GM18498 (cell line): ENCODE measurements at regions not wholly inside any gene's neighbourhood (a gene's known extent, or its start where the extent isn't known, plus 50 kb on each side); places are given as distances from the start of the nearest gene placed in this dataset.
"Not testable (repeated sequence)": the region's sequence is repeated elsewhere in the genome, so short reads cannot be mapped to it uniquely, and the experiment has no call there.

Experiments
- ATAC-seq: cut with Tn5 transposase; IDR thresholded peaks from one replicate; pipeline ENCODE4 v1.9.1; 2021; ENCODE audit warnings: mild to moderate bottlenecking, moderate library complexity; ENCODE audit not compliant: unreplicated experiment

GRCh38 chr13:44814836-44815235, 174.4 kb downstream of the NUFIP1 start:
- no peak for ATAC-seq

GRCh38 chr13:44814161-44814560, 175.1 kb downstream of the NUFIP1 start:
- no peak for ATAC-seq

DNA sequence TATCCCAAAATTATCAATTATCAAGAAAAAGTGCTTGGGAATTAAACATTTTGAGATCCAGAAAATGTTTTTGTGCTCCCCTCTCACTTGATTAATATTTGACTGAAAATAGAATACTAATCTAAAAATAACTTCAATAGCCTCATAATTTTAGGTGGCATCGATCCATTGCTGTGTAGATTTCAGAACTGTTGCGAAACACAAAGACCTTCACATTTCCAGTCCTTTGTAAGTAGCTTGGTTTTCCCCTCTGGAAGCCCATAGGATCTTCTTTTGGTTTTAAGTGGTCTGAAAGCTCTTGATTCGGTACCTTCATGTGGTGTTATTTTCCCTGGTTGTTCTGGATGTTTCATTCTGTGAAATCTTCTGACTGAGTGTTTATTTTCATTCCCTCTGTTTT, 176.5 kb downstream of the NUFIP1 start:
- no peak for ATAC-seq

DNA sequence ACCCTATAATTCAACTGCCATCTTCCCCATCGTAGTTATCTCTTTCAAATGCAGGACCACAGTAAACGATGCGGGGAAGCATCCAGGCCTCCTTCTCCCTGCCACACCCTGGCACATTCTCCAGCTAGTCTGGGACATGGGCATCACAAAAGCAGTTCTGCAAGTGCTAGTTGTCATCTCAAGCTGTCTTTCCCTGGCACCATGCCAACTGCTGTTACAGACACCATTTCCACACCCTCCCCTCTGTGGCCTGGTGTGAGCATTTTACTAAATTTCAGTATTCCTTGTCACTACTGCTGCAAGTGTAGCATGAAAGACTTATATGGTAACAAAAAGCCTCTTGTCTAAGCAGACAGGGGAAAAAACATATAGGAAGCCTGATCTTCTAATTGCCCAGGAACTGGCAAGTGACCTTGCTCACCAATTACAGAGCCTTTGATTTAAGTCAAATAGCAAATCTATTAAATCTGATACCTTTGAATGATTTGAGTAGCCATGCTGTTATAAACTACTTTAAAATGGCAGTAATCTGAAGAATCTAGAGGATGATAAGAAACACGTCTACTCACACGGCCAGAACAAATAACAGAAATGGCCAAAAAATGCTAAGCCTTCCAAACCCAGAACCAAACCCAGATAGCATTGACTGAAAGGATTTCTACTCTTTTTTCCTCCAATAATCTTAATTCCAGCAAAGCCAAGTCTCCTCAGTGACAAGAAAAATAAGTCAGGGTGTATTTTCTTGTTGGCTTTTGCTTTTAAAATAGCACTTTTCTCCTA, 179.0 kb downstream of the NUFIP1 start:
- no peak for ATAC-seq

DNA sequence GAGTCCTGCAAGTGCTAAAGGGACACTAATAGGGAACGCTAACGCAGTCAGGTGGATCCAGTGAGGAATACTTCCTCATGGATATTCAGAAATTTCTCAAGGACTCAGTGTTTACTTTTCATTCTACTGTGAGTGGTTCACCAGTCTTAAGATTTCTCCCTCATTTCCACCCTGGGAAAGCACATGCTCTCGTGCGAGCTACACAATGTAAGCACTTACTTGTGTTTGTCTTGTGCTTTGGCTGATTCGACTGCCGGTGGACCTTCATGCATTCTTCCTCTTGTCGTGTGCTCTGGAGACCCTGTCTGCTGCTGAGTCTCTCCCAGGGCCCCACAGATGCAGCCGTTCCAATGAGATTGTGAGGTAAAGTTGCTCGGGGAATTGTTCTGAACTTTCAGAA, 180.1 kb downstream of the NUFIP1 start:
- ATAC-seq, result no peak

- ATAC-seq, result no peak
Observed at GRCh38 chr13:44808185-44808584, 181.1 kb downstream of the NUFIP1 start.

DNA sequence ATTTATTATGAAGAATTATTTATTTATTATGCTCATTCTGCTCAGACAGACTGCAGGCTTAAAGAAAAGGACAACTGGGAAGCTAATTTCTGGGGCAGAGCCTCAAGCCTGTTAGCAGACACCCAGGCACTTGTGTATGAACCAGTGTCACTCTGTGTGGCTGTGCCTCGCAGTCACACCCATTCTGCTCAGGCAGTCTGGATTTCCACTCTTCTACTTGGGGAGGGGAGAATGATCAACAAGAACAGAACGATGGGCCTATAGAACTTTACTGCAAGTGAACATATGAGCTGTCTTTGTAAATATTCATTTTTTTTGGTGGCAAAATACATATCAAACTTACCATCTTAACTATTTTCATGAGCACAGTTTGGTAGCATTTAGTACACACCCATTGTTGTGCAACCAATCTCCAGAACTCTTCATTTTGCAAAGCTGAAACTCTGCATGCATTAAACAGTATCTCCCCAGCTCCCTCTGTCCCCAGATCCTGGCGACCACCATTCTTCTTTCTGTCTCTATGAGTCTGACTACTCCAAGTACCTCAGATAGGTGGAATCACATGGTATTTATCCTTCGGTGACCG, 181.7 kb downstream of the NUFIP1 start:
- ATAC-seq, result no peak

DNA sequence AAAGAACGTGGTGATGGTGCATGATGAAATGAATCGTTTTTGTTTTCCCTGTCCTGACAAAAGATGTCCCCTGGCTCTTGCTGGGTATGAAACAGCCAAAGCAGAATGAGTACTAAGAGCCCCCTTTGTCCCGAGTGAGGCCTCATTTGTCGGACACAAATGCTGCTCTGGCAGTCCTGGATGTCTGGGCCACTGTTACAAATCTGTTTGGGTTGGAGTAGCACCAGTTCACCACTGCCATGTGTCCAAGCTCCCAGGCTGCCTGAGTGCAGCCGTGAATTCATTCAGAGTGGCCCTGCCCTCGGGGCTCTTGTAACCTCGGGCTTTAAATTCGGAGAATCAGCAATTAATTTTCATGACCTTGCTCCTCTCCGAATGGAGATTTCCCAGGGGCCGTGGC, 182.4 kb downstream of the NUFIP1 start:
- ATAC-seq, result no peak

- ATAC-seq, result no peak
Observed at GRCh38 chr13:44805585-44805984, 183.7 kb downstream of the NUFIP1 start.

GRCh38 chr13:44803390-44803789, 185.9 kb downstream of the NUFIP1 start:
- no peak for ATAC-seq

GRCh38 chr13:44802491-44802890, 186.8 kb downstream of the NUFIP1 start:
- ATAC-seq, result no peak

- no peak for ATAC-seq
Observed at GRCh38 chr13:44801990-44802389, 187.3 kb downstream of the NUFIP1 start.

DNA sequence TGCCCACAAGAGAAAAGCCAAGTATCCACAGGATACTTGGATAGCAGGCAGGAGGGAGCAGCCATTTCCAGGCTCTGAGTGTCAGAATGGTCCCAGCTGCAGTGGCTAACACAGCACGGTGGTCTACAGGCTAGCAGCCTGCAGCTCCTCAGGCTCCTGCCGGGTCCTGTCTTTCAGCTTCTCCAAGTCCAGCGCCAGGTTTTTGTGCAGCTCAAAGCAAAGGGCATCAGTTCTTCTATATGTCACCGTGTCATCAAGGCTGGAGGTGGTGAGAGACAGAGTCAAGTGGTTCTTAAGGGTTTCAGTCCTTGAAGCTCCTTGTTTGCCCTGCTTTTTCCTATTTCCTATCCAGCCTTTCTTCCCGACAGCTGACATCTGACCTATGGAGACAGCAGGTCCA, 188.6 kb downstream of the NUFIP1 start:
- no peak for ATAC-seq

DNA sequence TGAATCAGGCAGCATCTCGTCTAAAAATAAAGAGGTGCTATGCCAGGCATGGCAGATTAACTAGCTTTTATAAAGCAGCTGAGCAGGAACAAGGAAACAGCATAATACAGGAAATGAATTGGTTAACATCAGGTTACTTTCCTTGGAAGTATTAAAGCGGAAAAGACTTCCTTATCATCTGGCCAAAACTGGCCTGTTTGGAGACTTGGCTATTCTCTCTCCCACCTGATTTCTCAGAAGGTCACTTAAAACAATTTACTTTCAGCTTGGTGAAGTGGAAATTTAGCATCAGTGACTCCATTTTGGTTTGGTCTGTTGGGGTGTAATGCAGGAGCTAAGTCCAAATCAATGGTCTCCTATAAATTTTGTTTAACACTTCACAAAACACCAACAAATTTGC, 191.6 kb downstream of the NUFIP1 start:
- ATAC-seq, result no peak

DNA sequence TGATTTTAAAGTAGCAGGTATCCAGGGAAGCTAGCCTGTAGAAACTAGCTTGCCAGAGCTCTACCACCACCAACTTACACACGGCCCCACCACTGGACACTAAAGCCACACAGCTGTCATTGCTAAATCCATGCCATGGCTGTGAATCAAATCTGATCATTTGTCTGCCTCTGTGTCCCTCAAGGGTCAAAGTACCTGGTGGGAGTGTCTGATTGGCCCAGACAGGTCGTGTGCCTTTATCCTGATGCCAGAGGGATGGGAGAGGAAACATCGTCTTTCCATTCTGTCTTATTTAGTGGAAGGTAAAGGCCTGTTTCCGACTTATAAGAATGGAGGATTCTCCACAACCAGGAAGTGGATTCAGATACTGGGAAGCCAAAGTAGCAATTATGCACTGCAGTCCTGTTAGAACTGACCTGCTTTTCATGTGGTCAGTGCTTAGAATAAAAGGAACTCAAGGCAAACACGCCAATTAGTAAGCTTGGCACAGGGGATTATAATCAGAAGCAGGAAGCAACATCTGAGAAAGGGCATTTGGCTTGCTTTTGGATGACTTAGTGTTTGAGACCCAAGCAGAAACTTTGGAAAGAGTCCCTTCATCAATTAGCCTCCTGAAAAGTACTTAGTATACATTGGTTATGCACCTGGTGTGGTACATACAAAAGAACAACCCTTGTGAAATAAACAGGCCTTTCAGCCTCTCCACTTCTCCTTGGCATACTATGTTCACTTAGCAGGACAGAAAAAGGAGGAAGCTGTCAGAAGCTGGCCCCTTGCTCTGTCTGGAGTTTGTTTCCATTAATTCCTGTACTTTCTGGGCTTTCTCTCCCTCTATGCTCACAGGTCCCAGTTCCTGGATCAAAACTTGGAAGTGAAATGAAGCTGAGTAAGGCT, 192.4 kb downstream of the NUFIP1 start:
- no peak for ATAC-seq

DNA sequence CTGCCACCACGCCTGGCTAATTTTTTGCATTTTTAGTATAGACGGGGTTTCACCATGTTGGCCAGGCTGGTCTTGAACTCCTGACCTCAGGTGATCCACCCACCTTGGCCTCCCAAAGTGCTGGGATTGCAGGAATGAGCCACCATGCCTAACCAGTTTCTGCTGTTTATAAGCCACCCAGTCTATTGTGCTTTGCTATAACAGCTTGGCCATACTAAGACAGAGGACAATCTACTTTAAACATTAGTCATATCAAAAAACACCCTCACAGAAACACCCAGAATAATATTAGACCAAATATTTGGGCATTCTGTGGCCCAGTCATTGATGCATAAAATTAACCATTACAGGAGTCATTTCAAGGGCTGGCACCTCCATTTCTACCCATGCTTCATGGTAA, 193.2 kb downstream of the NUFIP1 start:
- ATAC-seq, result not testable (repeated sequence)

DNA sequence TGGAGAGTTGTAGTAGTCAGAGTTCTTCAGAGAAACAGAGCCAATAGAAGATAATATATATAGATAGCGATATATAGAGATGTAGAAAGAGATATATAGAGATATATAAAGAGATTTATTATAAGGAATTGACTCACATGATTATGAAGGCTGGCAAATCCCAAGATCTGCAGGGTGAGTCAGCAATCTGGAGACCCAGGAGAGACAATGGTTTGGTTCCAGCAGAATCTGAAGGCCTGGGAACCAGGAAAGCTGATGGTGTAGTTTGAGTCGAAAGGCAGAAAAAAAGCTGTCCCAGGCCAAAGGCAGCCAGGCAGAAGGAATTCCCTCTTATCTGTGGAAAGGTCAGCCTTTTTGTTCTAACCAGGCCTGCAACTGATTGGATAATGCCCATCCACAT, 194.1 kb downstream of the NUFIP1 start:
- ATAC-seq, result no peak

- ATAC-seq, result no peak
Observed at GRCh38 chr13:44792096-44792495, 197.2 kb downstream of the NUFIP1 start.

- ATAC-seq, result no peak
Observed at GRCh38 chr13:44790289-44790688, 199.0 kb downstream of the NUFIP1 start.

DNA sequence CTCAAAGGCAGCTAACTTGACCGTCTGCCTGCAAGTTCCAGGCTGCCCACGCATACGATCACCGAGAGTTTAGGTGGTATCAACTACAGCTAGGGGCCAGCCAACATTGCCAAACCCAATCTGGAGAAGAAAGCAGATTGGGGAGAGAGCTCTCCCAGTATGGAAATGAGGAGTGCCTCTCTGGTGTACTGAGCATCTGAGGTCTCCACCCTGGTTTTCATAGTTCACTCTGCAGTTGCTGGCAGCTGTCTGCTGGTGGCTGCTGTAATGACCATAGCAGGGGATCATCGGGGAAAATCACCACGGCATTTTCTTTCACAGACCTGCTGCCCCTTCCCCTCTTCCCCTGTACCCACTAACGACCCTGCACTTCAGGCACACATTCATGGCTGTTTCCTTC, 201.7 kb downstream of the NUFIP1 start:
- no peak for ATAC-seq

GRCh38 chr13:44786756-44787155, 202.5 kb downstream of the NUFIP1 start:
- ATAC-seq, result no peak

DNA sequence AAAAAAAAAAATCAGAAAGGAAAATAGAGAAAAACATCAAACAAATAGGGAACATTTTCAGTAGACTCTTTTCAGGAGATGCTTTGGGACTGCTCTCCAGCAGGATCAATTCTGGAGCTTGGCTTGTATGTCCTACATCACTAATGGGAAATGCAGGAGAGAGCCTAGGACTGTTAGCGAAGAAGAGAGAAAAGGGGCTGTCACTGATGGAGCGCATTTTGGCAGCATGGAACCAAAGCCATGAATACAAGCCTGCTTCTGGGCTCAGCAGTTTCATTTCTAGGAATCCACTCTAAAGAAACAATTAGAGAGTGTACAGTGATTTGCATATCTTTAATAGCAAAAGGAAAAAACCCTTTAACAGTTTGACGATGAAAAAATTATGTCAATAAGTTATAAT, 203.9 kb downstream of the NUFIP1 start:
- ATAC-seq, result no peak
